Prostate gland (tissue), 2 donors: ENCODE measurements at regions not wholly inside any gene's neighbourhood (a gene's known extent, or its start where the extent isn't known, plus 50 kb on each side); places are given as distances from the start of the nearest gene placed in this dataset.

ENCODE experiments used
- DNase-seq: peaks from one replicate; pipeline ENCODE4 v3.0.0-alpha.2; 2019; ENCODE audit warnings: low spot score
- H3K27ac ChIP-seq, 2 donors: fragments of 200-600 bp; sonication (generic); 2 replicates each; pipeline ENCODE4 v1.5.1; 2017 to 2019
- H3K27me3 ChIP-seq: fragments of 200-600 bp; sonication (generic); replicated peaks from 2 replicates; pipeline ENCODE4 v1.5.1; 2019; ENCODE audit not compliant: insufficient read depth
- H3K36me3 ChIP-seq, 2 donors: fragments of 200-600 bp; sonication (generic); 1 replicate in 1 of 2; 2 replicates in 1 of 2; pipeline versions ENCODE4 v1.5.1 to v1.8.1; 2017 to 2019
- H3K4me1 ChIP-seq: fragments of 200-600 bp; sonication (generic); replicated peaks from 2 replicates; pipeline ENCODE4 v1.5.1; 2019
- H3K4me3 ChIP-seq, 2 donors: fragments of 200-600 bp; sonication (generic); 2 replicates each; pipeline ENCODE4 v1.5.1; 2017 to 2019
- H3K9me3 ChIP-seq: fragments of 200-600 bp; sonication (generic); 2 replicates; pipeline ENCODE4 v1.5.1; 2017
- CTCF ChIP-seq, 4 experiments: fragments of 200-600 bp in 2 of 4; fragments of 450-650 bp in 2 of 4; sonication (generic) in 2 of 4; IDR thresholded peaks; 1 replicate in 3 of 4; 2 replicates in 1 of 4; pipeline ENCODE4 v1.5.1; 2016 to 2019; ENCODE audit warnings: antibody characterized with exemption in 4 of 4, mild to moderate bottlenecking in 2 of 4, moderate library complexity in 2 of 4
- POLR2A ChIP-seq: fragments of 450-650 bp; IDR thresholded peaks from one replicate; pipeline ENCODE4 v1.6.1; 2016; ENCODE audit warnings: antibody characterized with exemption, mild to moderate bottlenecking
- POLR2AphosphoS5 ChIP-seq: sonication (generic); formaldehyde crosslinking; IDR thresholded peaks from one replicate; pipeline ENCODE4 v1.6.1; 2017; ENCODE audit warnings: antibody characterized with exemption
- WGBS: methylation state at CpG from one replicate; pipeline ENCODE4 v1.1.5; 2018; 5-methylcytosine and 5-hydroxymethylcytosine counted together
- intact Hi-C: fragments of 100-400 bp; cut with DNase I; formaldehyde crosslinking; loops from one replicate; pipeline ENCODE4 v1.14.2; 2022

- intact Hi-C loops = no loop called here
Measured at GRCh38 chr5:82673057-82673809, 395.1 kb upstream of the RPS23 start.

GRCh38 chr5:82670692-82671091 lies 392.5 kb upstream of the RPS23 start:
- intact Hi-C loops = no loop called here
- Histone ChIP-seq H3K36me3 (no peaks in the 10 kb centered on the region), H3K4me1 (no peaks in the 10 kb centered on the region), H3K9me3 (no peaks in the 10 kb centered on the region), H3K4me3 (no peak overlapping the region), H3K27ac (no peak overlapping the region), H3K27me3 (no peaks in the 10 kb centered on the region)
- no peak for DNase-seq
- WGBS = 60% methylated on average over 3 of the region's 3 CpGs
- TF ChIP-seq CTCF (IDR thresholded peaks at IDR 0.05) (no peak), POLR2A (no peak), POLR2AphosphoS5 (no peak)

More at GRCh38 chr5:82673057-82673809, 395.1 kb upstream of the RPS23 start:
- H3K9me3 ChIP-seq = no peaks in the 10 kb centered on the region
- H3K27me3 ChIP-seq = no peaks in the 10 kb centered on the region
- DNase-seq = no peak
- no peaks in the 10 kb centered on the region for H3K36me3 ChIP-seq
- no peak overlapping the region for H3K4me3 ChIP-seq
- no peaks in the 10 kb centered on the region for H3K4me1 ChIP-seq
- WGBS = 43% methylated on average over 6 of the region's 6 CpGs
- H3K27ac ChIP-seq = no peak overlapping the region
- TF ChIP-seq POLR2A (no peak), CTCF (IDR thresholded peaks at IDR 0.05) (no peak), POLR2AphosphoS5 (no peak)

GRCh38 chr5:82669720-82670119 lies 391.6 kb upstream of the RPS23 start:
- WGBS = 25% methylated on average over 1 of the region's 1 CpG
- no peak for TF ChIP-seq POLR2A
- TF ChIP-seq POLR2AphosphoS5 = no peak
- no peak for TF ChIP-seq CTCF (IDR thresholded peaks at IDR 0.05)
- H3K9me3 ChIP-seq = no peaks in the 10 kb centered on the region
- H3K4me3 ChIP-seq = no peak overlapping the region
- intact Hi-C loops = no loop called here
- H3K36me3 ChIP-seq = no peaks in the 10 kb centered on the region
- no peak overlapping the region for H3K27ac ChIP-seq
- DNase-seq = no peak
- H3K27me3 ChIP-seq = no peaks in the 10 kb centered on the region
- H3K4me1 ChIP-seq = no peaks in the 10 kb centered on the region

- no peak overlapping the region for H3K27ac ChIP-seq
- H3K36me3 ChIP-seq = no peaks in the 10 kb centered on the region
- H3K27me3 ChIP-seq = no peaks in the 10 kb centered on the region
- 95% methylated on average over 2 of the region's 2 CpGs for WGBS
- H3K9me3 ChIP-seq = no peaks in the 10 kb centered on the region
- intact Hi-C loops = no loop called here
- no peak overlapping the region for H3K4me3 ChIP-seq
- no peak for DNase-seq
- H3K4me1 ChIP-seq = no peaks in the 10 kb centered on the region
- TF ChIP-seq POLR2AphosphoS5 (no peak), POLR2A (no peak), CTCF (IDR thresholded peaks at IDR 0.05) (no peak)
Measured at GRCh38 chr5:82666312-82666711, 388.2 kb upstream of the RPS23 start.

GRCh38 chr5:82664732-82665131 lies 386.6 kb upstream of the RPS23 start:
- TF ChIP-seq CTCF (IDR thresholded peaks at IDR 0.05) (no peak), POLR2A (no peak), POLR2AphosphoS5 (no peak)
- H3K4me1 ChIP-seq = no peaks in the 10 kb centered on the region
- no peaks in the 10 kb centered on the region for H3K9me3 ChIP-seq
- whole genome bisulfite sequencing = 41% methylated on average over 3 of the region's 3 CpGs
- H3K36me3 ChIP-seq = no peaks in the 10 kb centered on the region
- DNase-seq = no peak
- no peak overlapping the region for H3K4me3 ChIP-seq
- H3K27ac ChIP-seq = no peak overlapping the region
- H3K27me3 ChIP-seq = no peaks in the 10 kb centered on the region
- intact Hi-C loops = no loop called here
